ENCODE measurements at regions not wholly inside any gene's neighbourhood (a gene's known extent, or its start where the extent isn't known, plus 50 kb on each side); places are given as distances from the start of the nearest gene placed in this dataset.
"Not testable (repeated sequence)": the region's sequence is repeated elsewhere in the genome, so short reads cannot be mapped to it uniquely, and the experiment has no call there.

DNA sequence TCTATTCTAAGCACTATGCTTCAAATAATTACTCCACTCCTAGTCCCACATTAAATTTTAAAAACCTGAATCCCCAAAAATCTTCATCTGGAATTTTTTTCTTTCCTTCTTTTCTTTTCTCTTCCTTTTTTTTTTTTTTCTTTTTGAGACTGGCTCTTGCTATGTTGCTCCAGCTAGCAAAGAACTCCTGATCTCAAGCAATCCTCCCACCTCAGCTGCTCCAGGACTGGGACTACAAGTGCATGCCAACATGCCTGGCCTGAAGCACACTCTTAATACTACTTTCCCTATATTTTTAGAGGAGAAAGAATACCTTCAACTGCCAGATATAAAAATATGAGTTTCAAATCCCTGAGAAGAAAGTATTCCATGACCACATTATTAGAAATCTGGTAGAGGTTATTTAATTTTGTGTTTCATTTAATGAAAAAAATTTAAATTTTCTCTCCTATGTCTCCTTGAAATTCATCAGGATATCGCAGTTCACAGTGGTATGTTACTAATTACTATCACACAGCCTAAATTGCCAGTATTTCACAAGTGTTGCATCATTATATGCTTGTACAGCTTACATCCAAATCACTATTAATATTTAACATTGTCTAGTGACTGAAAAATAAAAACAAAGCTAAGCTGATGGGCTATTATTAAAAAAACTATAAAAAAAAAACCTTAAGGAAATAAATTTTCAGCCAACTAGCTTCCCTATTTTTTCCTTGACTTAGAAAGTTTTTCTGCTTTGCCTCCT lies 227.8 kb downstream of the NAF1 start:
- no peak for DNase-seq

DNA sequence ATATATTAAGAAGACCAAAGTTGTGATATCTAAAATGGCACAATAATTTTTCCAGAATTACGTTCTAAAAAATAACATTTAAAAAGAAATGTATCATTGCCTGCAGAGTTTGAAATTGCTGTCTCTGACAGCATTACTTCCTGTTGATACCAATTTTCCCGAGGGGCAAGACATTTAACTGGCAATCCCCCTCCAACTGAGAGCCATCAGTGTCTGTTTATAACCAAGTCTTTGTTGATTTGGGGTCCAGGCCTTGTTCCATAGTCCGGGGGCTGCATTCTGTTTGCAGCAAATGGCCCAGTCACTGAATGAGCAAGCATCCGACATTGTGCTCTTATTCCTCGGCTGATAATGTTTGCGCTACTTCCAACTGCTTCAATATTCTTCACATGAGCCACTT lies 231.5 kb downstream of the NAF1 start:
- DNase-seq: no peak

DNA sequence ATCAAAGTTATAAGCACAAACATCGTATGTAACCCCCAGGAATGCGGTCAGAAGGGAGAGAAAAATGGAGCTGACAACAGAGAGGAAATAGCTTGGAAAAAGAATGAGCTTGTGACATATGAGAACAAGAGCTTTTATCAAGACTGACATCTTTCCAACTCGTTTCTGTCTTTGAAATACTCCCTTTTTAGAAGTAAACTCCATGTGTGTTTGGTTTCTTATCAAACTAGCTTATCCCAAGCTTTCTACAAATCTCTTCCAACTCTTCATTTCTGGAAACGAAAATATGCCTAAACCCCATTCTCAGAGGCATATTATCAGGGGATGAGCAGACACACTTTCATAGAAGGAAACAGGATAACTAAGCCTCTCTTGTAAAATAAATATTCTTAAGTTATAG lies 235.4 kb downstream of the NAF1 start:
- no peak for DNase-seq

DNA sequence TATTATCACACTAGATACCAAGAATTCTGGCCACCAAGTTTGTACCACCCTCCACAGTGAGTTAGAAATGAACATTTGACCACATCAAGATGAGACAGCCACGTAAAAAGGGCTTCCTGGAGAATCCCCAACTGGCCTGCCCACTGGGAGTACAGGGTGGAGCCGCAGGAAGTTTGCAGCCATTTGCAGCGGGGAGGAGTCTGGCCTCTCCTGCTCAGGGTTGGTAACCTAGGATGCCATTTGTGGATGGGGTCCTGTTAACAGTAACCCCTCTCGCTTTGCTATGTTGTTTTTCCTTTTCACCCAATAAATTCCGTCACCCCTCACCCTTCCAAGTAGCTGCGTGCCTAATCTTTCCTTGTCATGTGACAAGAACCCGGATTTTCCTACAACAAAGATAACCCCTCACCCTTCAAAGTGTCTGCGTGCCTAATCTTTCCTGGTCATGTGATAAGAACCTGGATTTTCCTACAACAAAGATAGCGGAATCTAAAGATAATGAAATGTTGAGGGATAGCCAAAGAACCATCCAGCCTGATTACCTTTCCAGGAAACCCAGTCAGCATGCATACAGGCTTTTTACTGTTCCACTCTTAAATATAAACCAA lies 245.4 kb downstream of the NAF1 start:
- no peak for DNase-seq

DNA sequence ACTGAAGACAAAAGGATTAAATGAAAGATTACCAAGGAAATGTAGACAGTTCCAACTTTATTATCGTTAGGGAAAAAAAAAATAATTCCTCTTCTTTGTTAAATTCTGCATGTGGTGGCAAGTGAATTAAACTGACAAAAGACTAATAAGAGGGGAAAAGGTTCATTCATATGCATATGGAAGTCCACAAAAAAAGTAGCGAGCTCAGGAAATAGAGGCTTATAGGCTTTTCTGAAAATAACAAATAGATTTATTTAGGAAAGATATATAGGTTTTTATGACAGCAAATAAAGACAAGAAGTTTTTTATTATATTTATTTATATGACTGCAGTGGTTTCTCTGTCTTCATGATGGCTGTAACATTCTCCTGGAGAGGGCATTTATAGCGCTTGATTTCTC lies 246.0 kb downstream of the NAF1 start:
- DNase-seq: no peak

DNA sequence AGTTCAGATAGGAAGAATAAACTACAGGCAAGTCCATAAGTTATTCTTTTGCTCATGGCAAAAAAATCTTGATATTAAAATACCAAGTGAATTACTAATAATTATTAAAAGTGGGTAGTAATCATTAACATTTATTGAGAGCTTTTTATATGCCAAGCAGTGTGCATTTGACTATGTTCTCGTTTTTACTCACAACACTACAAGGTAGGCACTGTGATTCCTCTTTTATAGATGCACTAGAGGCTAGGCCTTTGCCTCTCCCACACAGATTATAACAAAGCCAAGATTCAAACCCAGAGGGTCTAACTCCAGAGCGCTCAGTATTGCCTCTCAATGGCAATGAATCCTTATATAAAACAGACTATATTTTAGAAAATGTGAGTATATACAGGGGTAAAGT lies 254.2 kb downstream of the NAF1 start:
- no peak for DNase-seq

DNA sequence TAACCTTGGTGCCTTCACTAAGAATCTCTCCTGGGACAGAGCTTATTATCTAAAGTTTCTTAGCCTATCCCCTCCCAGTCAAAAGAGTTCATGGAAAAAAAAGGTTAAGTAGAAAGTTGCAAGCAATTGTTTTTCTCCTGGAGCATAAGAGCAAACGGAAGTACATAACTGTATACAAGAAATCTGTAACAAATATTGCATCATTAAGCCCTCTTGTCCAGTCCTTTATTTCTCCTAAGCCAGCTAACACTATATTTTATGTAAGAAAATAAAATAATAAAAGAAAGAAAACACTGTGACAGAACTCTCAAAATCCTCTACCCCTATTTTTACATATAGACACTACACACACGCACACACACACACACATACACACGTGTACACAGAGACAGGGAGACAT lies 255.3 kb downstream of the NAF1 start:
- no peak for DNase-seq

DNA sequence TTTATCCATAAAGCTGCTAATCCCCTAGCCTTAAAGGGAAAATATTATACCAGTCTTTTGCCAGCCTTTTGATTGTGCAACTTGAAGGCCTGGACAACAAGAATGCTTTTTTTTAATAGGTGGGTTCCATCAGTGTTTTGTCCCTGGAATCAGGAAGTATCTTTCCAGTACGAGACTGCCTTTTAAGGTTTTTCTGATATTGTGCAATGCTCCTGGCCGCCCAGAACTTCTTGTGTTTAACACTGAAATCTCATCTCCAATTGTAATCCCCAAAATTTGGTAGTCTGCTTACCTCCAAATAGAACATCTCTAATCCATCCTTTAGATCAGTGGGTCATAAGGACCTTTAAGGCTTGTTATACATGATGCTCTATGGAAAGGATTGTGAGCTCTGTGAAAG lies 256.7 kb downstream of the NAF1 start:
- DNase-seq: no peak

DNA sequence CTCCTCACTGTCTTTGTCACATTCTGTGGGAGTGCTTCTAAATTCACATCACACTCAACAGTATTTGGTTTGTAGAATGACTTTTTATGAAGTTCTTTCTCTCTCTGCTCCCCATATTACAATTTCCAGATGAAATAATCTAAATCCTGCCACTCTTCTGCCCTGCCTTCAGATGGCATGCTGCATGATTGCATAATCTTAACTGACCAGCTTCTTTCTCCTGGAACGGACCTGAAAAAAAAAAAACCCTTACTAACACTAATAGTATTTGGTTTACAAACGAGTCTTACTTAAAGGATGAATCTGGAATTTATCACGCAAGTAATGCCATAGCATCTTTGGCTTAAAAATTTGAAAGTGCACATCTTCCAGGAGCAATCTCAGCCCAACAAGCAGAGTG lies 272.3 kb downstream of the NAF1 start:
- no peak for DNase-seq

DNA sequence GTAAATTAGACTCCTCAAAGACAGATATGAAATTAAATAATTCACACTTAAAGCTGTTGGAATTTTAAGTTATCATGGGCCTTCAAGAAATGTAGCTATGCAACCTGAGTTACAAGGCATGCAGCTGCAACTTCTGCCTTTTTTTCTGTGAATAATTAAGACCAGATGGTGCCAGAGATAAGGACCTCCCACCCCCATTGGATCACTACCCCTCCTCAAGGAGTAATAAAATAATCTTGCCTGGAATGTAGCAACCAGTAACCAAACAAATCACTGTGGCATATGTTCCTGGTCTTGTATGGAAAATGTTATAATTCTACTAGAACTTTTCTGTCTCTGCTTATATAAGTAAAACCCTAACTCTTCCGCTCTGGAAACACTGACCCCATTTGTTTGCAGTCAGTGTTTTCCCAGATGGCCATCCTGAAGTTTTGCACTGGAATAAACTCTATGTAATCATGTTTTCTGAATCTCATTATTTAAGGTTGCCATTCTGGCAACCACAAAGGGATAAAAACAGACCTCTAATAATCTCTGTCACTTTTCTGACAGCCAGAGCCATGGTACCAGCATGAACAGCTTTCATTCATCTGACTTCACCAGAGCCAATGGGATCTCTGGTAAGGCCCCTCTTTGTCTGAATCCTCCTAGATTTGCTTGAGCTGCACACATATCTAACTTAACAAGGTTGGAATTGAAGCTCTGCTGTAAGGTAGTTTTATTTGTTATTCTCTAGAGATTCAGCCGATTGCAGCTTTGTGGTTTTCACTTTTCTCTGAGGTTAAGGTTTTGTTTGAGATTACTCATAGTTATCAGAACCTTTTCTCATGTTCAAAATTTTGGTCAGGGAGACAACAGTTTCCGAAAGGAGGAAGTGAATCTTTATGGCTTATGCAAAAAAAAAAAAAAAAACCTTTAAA lies 274.6 kb downstream of the NAF1 start:
- no peak for DNase-seq

DNA sequence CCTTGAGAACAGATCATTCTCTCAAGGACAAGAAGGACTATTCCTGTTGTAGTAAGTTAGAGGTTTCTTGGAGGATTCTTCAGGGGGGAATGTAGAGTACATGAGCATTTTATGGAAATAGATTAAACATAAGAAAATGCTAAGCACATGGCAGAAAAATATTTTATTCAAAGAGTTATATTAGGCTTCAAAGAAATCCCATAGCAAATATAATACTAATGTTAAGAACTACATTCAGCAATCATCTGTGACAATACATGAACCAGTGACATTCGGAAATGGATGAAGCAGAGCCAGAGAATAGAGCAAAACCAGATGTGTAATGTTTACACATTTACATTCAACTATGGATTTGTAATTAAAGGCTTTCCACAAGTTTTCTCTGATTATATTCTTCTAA lies 288.6 kb downstream of the NAF1 start:
- no peak for DNase-seq

DNA sequence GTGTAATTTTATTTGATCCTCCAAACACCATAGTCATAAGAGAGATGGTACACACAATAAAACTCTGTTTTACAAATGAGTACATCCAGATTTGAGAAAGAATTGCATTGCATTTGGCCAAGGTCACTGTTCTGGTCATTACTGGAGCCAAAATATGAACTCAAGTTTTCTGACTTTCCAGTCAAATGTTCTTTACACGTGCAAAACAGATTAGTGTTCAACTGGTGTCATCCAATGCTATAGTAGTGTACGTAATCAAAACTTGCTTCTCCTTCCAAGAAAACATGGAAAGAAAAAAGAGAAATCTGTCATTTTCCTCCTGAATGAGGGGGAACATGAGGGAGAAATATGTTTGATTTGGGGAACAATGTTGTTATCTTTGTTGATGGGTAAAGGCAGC lies 291.9 kb downstream of the NAF1 start:
- DNase-seq: no peak

DNA sequence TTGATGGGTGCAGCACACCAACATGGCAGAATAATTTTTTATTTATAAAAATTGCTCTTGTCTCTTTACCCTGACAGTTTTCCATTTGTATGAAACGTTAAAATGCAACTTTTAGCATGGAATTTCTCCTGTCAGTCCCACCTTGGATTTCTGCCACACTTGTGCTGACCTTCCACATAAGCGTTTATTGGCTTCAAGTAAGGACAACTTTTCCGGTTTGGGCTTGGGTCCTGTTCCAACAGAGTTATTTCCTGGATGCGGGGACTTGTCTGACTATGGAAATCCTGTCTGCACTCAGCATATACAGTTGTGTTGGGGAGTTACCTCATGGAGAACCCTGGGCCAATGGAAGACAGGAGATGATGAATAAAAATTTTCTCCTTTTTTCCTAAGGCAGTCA lies 294.7 kb downstream of the NAF1 start:
- DNase-seq: no peak

DNA sequence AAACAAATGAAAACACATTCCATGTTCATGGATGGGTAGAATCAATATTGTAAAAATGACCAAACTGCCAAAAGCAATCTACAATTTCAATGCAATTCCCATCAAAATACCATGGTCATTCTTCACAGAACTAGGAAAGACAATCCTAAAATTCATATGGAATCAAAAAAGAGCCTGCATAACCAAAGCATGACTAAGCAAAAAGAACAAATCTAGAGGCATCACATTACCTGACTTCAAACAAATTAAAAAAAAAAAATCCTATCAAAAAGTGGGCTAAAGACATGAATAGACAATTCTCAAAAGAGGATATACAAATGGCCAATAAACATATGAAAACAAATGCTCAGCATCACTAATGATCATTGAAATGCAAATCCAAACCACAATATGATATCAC lies 297.5 kb downstream of the NAF1 start:
- no peak for DNase-seq

DNA sequence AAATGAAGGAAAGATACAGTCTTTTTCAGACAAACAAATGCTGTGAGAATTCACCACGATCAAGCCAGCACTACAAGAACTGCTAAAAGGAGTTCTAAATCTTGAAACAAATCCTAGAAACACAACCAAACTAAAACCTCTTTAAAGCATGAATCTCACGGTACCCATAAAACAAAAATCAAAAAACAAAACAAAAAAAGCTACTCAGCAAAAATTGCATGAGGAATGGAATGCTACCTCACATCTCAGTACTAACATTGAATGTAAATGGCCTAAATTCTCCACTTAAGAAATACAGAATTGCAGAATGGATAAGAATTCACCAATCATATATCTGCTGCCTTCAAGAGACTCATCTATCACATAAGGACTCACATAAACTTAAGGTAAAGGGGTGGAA lies 300.1 kb downstream of the NAF1 start:
- no peak for DNase-seq

DNA sequence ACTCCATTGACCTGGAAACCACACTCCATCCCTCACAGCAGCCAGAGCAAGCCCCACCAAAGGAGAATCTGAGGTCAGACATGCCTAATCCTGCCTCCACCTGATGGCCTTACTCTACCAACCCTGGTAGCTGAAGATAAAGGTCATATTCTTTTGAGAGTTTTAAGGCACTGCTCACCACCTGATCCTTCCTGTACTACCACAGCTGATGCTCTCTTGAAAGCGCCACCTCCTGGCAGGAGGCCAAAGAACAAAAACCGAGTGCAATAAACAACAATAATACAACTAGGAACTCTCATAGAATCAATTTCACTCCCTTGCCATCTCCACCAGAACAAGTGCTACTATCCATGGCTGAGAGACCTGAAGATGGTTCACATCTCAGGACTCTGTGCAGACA lies 301.6 kb downstream of the NAF1 start:
- DNase-seq: no peak

DNA sequence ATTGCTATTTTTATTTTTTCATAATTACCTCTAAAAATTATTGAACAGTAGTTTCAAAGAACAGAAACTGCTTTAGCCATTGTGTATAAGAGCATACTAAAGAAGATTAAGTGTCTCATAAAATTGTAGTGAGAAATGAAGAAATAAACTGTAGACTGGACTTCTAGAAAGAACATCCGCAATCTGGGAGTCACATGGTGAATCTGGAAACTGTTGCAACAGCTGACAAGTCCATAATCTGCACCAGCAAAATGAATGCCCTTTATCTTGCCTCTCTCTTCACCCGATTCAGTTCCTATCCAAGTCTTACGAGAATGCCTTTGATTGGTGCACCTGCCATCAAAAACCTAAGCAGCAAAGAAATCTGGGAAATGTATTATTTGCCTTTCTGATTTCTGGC lies 312.9 kb downstream of the NAF1 start:
- DNase-seq: no peak

DNA sequence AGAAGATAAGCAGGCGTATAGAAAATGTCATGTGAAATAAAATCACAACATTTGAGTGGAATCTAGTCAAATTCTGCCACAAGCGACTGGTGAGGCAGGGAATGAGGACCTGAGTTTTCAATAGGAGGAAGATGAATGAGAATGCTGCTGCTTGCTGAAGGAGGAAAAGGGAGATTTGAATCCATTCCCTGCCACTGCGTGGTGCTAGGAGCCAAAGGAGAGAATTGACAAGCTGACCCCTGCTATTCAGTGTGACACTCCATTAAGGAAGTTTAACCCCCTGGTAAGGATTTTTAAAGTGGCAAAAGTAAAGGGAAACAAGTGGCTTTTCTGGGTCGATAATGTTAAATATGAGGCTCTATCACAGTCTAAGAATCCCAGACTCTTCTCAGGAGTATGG lies 314.0 kb downstream of the NAF1 start:
- DNase-seq: no peak

DNA sequence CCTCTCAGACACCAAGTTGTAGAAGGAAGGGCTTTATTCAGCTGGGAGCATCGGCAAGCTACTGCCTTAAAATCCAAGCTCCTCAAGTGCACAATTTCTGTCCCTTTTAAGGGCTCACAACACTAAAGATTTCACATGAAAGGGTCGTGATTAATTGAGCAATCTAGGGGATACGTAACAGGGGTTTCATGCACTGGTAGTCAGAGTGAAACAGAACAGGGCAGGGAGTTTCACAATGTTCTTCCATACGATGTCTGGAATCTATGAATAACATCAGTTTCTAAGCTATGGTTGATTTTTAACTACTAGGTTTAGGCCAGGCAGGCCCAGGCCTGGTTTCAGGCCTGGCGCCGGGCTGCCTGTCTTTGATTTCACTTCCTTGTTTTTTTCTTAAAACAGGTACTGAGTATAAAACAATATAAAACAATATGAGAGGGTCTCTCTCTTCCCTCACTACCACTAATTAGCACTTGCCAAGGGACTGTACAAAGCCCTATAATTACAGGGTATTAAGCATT lies 315.4 kb downstream of the NAF1 start:
- DNase-seq: not testable (repeated sequence)

DNA sequence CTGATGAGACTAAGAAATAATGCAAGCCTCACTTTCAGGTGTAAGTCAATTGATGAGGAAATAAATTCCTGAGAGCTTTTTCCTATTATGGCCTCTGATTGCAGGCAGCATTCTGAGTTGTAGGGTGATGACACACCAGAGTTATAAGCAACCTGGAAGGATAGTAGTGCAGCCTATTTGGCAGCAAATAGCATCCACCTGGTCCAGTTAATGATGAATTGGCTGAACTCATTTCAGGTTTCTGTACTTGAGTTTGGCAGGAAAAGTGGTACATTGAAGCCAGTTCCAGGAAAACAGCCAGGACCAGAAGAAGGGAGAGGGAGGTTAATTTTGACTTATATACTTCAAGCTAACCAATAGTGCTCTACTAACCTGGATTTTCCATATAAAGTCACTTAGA lies 316.8 kb downstream of the NAF1 start:
- DNase-seq: no peak

DNA sequence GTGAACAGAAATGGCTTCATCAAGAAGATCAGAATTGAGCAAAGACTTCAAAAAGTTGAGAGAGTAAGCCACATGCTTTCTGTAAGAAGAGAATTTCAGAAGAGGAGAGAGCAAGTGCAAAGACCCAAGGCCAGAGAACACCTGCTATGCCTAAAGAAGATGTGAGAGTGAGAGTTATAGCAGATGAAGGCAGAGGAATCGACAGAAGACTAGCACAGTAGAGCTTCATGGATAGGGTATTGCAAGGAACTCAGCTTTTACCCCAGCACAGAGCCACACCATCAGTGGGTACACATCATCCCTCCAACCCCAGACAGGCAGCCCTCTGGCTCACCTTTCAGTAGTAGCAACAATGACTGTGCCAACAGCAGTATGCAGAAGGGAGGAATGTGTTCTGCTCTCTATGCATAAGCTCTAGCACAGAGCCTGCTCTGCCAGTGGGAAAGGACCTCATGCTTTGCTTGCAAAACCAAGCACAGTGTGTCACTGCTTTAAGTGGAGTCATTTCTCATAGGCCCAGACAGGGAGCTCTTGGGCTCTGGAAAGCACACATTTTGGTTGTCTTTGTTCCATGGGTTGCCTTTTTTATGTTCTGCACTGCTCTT lies 318.6 kb downstream of the NAF1 start:
- DNase-seq: no peak

DNA sequence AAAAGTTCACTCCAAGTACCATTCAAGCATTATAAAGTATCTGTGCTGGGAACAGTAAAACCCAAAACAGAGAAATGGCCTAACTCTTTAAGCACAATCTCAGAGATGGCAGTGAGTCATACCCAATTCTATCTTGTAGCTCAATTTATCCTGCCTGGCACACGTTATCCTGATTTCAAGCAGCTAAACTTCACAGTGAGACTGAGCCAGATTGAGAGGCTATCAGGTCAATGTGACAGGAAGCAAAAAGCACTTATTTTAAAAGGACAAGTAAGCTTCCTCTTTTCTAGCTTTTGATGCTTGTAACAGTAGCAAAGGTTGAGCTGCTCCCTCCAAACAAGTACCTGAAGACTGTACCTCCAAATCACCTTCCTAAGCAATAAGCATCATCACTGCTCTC lies 324.9 kb downstream of the NAF1 start:
- DNase-seq: no peak

DNA sequence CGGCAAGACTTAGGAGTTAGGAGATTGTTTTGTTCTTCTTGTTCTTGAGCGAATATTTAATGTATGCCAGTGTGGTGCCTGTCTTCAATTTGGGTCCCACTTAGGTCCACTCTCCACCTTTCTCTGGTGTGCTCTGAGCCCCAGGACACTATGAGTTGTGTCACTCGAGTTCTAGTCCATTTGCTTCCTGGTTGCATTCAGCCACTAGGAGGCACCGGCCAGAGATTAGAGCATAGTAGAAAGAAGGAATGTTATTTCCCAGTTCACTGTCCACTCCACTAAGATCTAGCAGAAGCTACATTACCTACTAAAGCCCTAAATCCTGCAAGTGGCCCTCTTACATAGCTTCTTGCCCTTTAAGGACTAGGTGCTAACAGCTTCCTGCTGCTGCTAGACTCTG lies 326.9 kb downstream of the NAF1 start:
- DNase-seq: no peak
